ENCODE measurements at regions not wholly inside any gene's neighbourhood (a gene's known extent, or its start where the extent isn't known, plus 50 kb on each side); places are given as distances from the start of the nearest gene placed in this dataset.

DNA sequence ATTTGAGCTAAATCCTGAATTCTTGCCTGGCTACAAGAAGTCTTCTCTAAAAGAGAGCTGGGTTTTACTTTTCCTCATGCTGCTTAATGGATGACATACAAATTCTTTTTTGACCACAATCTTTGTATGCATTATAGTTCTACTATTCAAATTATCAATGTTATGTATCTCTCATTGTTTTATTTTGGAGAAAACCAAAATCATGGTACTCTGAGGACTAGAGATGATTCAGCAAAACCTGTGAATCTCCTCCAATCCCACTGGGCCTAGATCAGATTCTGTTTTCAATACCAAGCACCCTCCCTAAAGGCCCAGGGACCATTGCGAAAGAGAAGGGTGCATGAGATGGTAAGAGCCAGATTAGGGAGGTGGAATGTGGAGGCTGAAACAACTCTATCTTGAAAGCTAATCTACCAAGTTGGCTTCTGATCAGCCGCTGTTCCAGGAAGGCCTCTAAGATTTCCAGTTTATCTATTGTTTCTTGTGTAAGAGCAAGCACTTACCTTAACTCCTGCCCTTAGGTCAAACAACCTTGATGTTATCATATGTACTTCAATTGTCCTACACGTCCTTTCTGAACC is 547.2 kb downstream of the PLPP3 start:
- DNase-seq (ENCODE audit: low spot score) = no peak

DNA sequence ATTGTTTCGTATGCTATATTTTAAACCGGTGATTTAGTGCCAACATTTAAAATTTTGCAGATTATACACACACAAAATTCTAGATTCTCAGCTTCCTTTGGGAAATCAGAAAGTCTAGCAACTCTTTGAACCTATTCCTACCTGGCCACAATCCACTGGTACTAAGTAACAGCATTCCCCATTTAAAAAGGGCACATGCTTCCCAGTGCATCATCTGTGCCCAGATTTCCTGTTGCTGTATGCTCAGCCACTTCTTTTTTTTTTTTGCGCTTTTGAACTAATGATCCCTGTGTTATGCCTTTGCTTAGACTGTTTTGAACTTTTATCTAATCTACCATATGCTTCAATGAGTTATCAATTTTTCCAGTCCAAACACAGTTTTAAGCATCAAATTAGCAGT is 548.4 kb downstream of the PLPP3 start:
- DNase-seq (ENCODE audit: low spot score) = no peak

DNA sequence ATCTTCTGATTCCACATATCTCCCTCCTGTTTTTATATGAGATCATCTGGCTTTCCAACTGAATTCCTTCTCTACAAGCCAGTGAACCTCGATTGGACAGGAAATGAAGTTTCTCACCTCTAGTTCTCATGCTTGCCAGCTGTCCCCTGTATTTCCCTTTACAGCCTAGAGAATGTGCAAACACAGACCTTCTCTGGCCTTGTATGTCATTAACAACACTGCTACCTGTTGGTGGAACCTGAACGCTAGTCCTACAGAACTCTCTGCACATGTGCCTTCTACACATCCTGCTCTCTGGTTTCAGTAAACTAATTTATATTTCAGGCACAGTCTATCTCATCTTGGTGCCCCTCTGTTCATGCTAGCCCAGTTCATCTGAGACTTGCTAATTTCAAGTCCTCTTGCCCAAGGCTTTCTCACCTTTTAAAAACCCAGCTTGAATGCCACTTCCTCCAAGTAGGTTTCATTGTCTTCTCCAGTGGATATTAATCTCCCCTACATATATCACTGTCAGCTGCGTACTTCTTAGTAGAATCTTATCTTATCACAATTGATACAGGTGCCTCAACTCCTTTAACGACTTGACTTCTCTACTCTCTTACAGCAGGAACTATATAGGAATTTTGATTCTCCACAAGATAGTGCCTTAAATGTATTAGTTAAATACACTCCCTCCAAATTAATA is 549.9 kb downstream of the PLPP3 start:
- DNase-seq (ENCODE audit: low spot score) = no peak

DNA sequence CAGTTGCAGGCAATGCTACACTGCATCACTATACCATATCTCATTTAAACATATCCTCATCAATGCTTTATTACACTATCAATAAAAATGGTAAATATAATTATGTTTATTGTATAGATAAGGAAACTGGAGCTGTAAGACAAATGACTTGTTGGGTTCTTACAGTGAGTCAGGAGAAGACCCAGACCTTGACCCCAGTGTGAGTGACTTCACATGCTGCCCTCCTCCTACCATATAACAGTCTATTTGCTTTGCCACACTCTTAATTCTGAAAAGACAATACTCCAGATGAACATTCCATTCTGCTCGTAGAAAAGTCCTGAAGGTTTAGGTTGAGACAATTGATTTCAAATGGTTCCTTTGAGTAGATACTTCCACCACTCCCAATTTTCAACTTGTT is 550.5 kb downstream of the PLPP3 start:
- DNase-seq (ENCODE audit: low spot score) = no peak

GRCh38 chr1:56028244-56028643 is 551.1 kb downstream of the PLPP3 start:
- DNase-seq (ENCODE audit: low spot score) = no peak

DNA sequence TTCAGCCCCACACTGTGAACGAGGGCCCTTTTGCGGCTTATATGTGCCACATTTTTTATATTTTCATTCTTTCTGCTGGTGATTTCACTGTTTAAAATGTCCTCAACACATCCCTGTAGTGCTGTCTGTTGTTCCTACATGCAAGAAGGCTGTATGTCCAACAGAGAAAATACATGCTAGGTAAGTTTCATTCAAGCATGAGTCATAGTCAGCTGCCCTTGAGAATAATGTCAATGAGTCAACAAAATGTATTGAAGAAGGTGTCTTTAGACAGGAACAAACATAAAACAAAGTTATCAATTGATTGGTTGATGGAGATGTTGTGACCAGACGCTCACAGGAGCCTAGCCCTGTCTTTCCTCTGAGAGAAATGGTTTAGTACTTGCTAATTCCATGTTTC is 553.4 kb downstream of the PLPP3 start:
- no peak for DNase-seq (ENCODE audit: low spot score)

- no peak for DNase-seq (ENCODE audit: low spot score)
Observed at GRCh38 chr1:56024155-56024554, 555.2 kb downstream of the PLPP3 start.

- DNase-seq (ENCODE audit: low spot score) = no peak
Observed at GRCh38 chr1:56019922-56020321, 559.4 kb downstream of the PLPP3 start.

GRCh38 chr1:56019472-56019871 is 559.9 kb downstream of the PLPP3 start:
- DNase-seq (ENCODE audit: low spot score) = no peak

- DNase-seq (ENCODE audit: low spot score) = no peak
Observed at GRCh38 chr1:56017336-56017735, 562.0 kb downstream of the PLPP3 start.

GRCh38 chr1:56003846-56004245 is 575.5 kb downstream of the PLPP3 start:
- no peak for DNase-seq (ENCODE audit: low spot score)

- DNase-seq (ENCODE audit: low spot score) = no peak
Observed at GRCh38 chr1:56002231-56002630, 577.1 kb downstream of the PLPP3 start.

DNA sequence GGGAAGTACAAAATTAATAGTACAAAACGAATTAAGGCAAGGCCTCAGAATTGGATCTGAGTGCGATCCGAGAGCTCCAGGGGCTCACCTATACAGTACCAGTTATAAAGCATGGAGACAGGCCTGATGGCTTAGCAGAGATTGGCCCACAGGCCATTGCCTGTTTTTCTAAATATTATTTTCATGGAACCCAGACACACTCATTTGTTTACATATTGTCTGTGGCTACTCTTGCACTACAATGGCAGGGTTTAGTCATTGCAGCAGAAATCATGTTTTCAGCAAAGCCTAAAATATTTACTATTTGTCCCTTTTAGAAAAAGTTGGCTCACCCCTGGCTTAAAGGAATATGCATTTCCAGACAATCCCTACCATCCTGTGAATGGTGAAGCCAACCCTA is 578.9 kb downstream of the PLPP3 start:
- DNase-seq (ENCODE audit: low spot score) = no peak

GRCh38 chr1:55997536-55997935 is 581.8 kb downstream of the PLPP3 start:
- no peak for DNase-seq (ENCODE audit: low spot score)

GRCh38 chr1:55993646-55994318 is 585.6 kb downstream of the PLPP3 start:
- no peak for DNase-seq (ENCODE audit: low spot score)

- no peak for DNase-seq (ENCODE audit: low spot score)
Observed at GRCh38 chr1:55990007-55990406, 589.4 kb downstream of the PLPP3 start.

GRCh38 chr1:55988963-55989452 is 590.4 kb downstream of the PLPP3 start:
- DNase-seq (ENCODE audit: low spot score) = no peak

GRCh38 chr1:55987491-55988249 is 591.7 kb downstream of the PLPP3 start:
- no peak for DNase-seq (ENCODE audit: low spot score)

GRCh38 chr1:55986003-55986402 is 593.4 kb downstream of the PLPP3 start:
- no peak for DNase-seq (ENCODE audit: low spot score)

GRCh38 chr1:55981010-55981650 is 598.2 kb downstream of the PLPP3 start:
- DNase-seq (ENCODE audit: low spot score) = no peak

GRCh38 chr1:55980582-55980981 is 598.8 kb downstream of the PLPP3 start:
- no peak for DNase-seq (ENCODE audit: low spot score)
